ENCODE measurements at regions not wholly inside any gene's neighbourhood (a gene's known extent, or its start where the extent isn't known, plus 50 kb on each side); places are given as distances from the start of the nearest gene placed in this dataset.

- DNase-seq = no peak
Measured at GRCh38 chr9:121550041-121550440, 50.4 kb upstream of the GGTA1 start.

- peak; percentile 42 for DNase-seq
Measured at GRCh38 chr9:121550569-121551512, 51.2 kb upstream of the GGTA1 start.

GRCh38 chr9:121551985-121552753 is 52.5 kb upstream of the GGTA1 start:
- DNase-seq = no peak

GRCh38 chr9:121556082-121556481 is 56.4 kb upstream of the GGTA1 start:
- DNase-seq = no peak

GRCh38 chr9:121556580-121556979 is 56.9 kb upstream of the GGTA1 start:
- DNase-seq = no peak

GRCh38 chr9:121557581-121558447 is 58.2 kb upstream of the GGTA1 start:
- DNase-seq = no peak

GRCh38 chr9:121558473-121558872 is 58.8 kb upstream of the GGTA1 start:
- no peak for DNase-seq

GRCh38 chr9:121559183-121559582 is 59.5 kb upstream of the GGTA1 start:
- DNase-seq = no peak

GRCh38 chr9:121560921-121561320 is 61.3 kb upstream of the GGTA1 start:
- DNase-seq = no peak

GRCh38 chr9:121561385-121562222 is 62.0 kb upstream of the GGTA1 start:
- no peak for DNase-seq

GRCh38 chr9:121562301-121562700 is 62.7 kb upstream of the GGTA1 start:
- DNase-seq = no peak

- DNase-seq = no peak
Measured at GRCh38 chr9:121563425-121563824, 63.8 kb upstream of the GGTA1 start.

- no peak for DNase-seq
Measured at GRCh38 chr9:121563881-121564460, 64.3 kb upstream of the GGTA1 start.

- DNase-seq = no peak
Measured at GRCh38 chr9:121564504-121565260, 65.0 kb upstream of the GGTA1 start.

GRCh38 chr9:121566481-121567465 is 67.1 kb upstream of the GGTA1 start:
- DNase-seq = no peak

- DNase-seq = no peak
Measured at GRCh38 chr9:121567500-121568342, 68.1 kb upstream of the GGTA1 start.

GRCh38 chr9:121568343-121569265 is 69.0 kb upstream of the GGTA1 start:
- DNase-seq = no peak

Measured in NCI-H748 treated with DMSO at 0.1 percent for 48 hours (cell line).